IMR-90 (cell line): ENCODE measurements at regions not wholly inside any gene's neighbourhood (a gene's known extent, or its start where the extent isn't known, plus 50 kb on each side); places are given as distances from the start of the nearest gene placed in this dataset.

Experiments
- ATAC-seq: fragments of 200-7000 bp; cut with Tn5 transposase; 2 replicates; pipeline ENCODE4 v1.9.1; 2020; ENCODE audit warnings: low read depth, mild to moderate bottlenecking, moderate library complexity
- BruUV-seq: library from RNA; stranded (reverse); fragments of 400-500 nt; replicated peaks from 2 replicates; lab custom pipeline; 2021; lab: Mats Ljungman, UMichigan
- CTCF ChIA-PET: fragments of 300-600 bp; formaldehyde crosslinking; extraction: SDS; loops from one replicate; lab custom pipeline; 2021; ENCODE audit warnings: antibody characterized with exemption; lab: Yijun Ruan, JAX
- POLR2A ChIA-PET: fragments of 300-600 bp; sonication (Branson Sonifier 250); formaldehyde crosslinking; loops from one replicate; lab custom pipeline; 2022; ENCODE audit warnings: antibody characterized with exemption; ENCODE audit not compliant: unreplicated experiment; lab: Charles Lee
- DNase-seq: peaks from one replicate; pipeline ENCODE4 v3.0.0; 2013
- H2AFZ ChIP-seq: replicated peaks from 2 replicates; pipeline ENCODE3; 2013; ENCODE audit warnings: low read length, mild to moderate bottlenecking; ENCODE audit not compliant: poor library complexity
- H2AK5ac ChIP-seq: 2 replicates; pipeline ENCODE4 v1.6.1; 2013; ENCODE audit warnings: low read depth, low read length, inconsistent platforms
- H2AK9ac ChIP-seq: replicated peaks from 2 replicates; pipeline ENCODE3; 2013; ENCODE audit warnings: mild to moderate bottlenecking, low read depth, low read length, moderate library complexity; ENCODE audit not compliant: poor library complexity
- H2BK120ac ChIP-seq: 2 replicates; pipeline ENCODE4 v1.6.1; 2013; ENCODE audit warnings: low read depth, low read length, inconsistent platforms
- H2BK15ac ChIP-seq: 3 replicates; pipeline ENCODE4 v1.6.1; 2013; ENCODE audit warnings: low read depth, low read length, inconsistent platforms
- H2BK20ac ChIP-seq: 2 replicates; pipeline ENCODE4 v1.6.1; 2013; ENCODE audit warnings: low read depth, mild to moderate bottlenecking, inconsistent platforms, low read length, moderate library complexity
- H2BK5ac ChIP-seq: 2 replicates; pipeline ENCODE4 v1.6.1; 2013; ENCODE audit warnings: mild to moderate bottlenecking, low read depth, low read length, inconsistent platforms; ENCODE audit not compliant: poor library complexity, severe bottlenecking
- H3K14ac ChIP-seq: replicated peaks from 2 replicates; pipeline ENCODE4 v1.6.1; 2013; ENCODE audit warnings: low read depth, low read length, inconsistent platforms
- H3K18ac ChIP-seq: 2 replicates; pipeline ENCODE4 v1.6.1; 2013; ENCODE audit warnings: low read depth, low read length, control low read depth
- H3K23ac ChIP-seq: 2 replicates; pipeline ENCODE4 v1.6.1; 2013; ENCODE audit warnings: low read depth, low read length, inconsistent platforms
- H3K27ac ChIP-seq: 2 replicates; pipeline ENCODE4 v1.5.1; 2013; ENCODE audit warnings: mild to moderate bottlenecking, control low read depth, low read length; ENCODE audit not compliant: insufficient read depth
- H3K27me3 ChIP-seq: 2 replicates; pipeline ENCODE4 v1.6.1; 2013; ENCODE audit warnings: low read length; ENCODE audit not compliant: control insufficient read depth, insufficient read depth
- H3K36me3 ChIP-seq: 2 replicates; pipeline ENCODE4 v1.6.1; 2013; ENCODE audit warnings: low read length, mixed read lengths; ENCODE audit not compliant: control insufficient read depth, insufficient read depth
- H3K4ac ChIP-seq: 2 replicates; pipeline ENCODE4 v1.6.1; 2013; ENCODE audit warnings: low read depth, low read length, inconsistent platforms
- H3K4me1 ChIP-seq: 2 replicates; pipeline ENCODE4 v1.6.1; 2013; ENCODE audit warnings: low read length, mixed read lengths; ENCODE audit not compliant: control insufficient read depth, insufficient read depth
- H3K4me2 ChIP-seq: 2 replicates; pipeline ENCODE4 v1.6.1; 2013; ENCODE audit warnings: low read depth, mild to moderate bottlenecking, control low read depth, low read length, moderate library complexity
- H3K4me3 ChIP-seq: 2 replicates; pipeline ENCODE4 v1.5.1; 2013; ENCODE audit warnings: low read depth, mild to moderate bottlenecking, control low read depth, low read length, moderate library complexity; ENCODE audit not compliant: insufficient read depth
- H3K56ac ChIP-seq: 2 replicates; pipeline ENCODE4 v1.6.1; 2013; ENCODE audit warnings: low read length, inconsistent platforms; ENCODE audit not compliant: insufficient read depth; ENCODE audit errors: extremely low read depth
- H3K79me1 ChIP-seq, 2 experiments: 2 replicates each; pipeline ENCODE4 v1.6.1; 2013; ENCODE audit warnings: low read length in 2 of 2, inconsistent platforms in 1 of 2, low read depth in 1 of 2
- H3K9ac ChIP-seq: 2 replicates; pipeline ENCODE4 v1.6.1; 2013; ENCODE audit warnings: low read depth, low read length, control low read depth
- H3K9me1 ChIP-seq: 2 replicates; pipeline ENCODE4 v1.6.1; 2013; ENCODE audit warnings: low read length, inconsistent platforms; ENCODE audit not compliant: insufficient read depth
- H3K9me3 ChIP-seq: 2 replicates; pipeline ENCODE4 v1.6.1; 2013; ENCODE audit warnings: low read length; ENCODE audit not compliant: control insufficient read depth, insufficient read depth
- H4K20me1 ChIP-seq: 2 replicates; pipeline ENCODE4 v1.6.1; 2013; ENCODE audit warnings: low read length, inconsistent platforms; ENCODE audit not compliant: insufficient read depth
- H4K5ac ChIP-seq: 2 replicates; pipeline ENCODE4 v1.6.1; 2013; ENCODE audit warnings: mild to moderate bottlenecking, low read depth, low read length, control low read depth
- H4K8ac ChIP-seq, 2 experiments: 2 replicates each; pipeline ENCODE4 v1.6.1; 2013; ENCODE audit warnings: low read depth in 2 of 2, low read length in 2 of 2, control low read depth in 1 of 2, inconsistent platforms in 1 of 2
- H4K91ac ChIP-seq: 2 replicates; pipeline ENCODE4 v1.6.1; 2013; ENCODE audit warnings: low read depth, low read length, inconsistent platforms; ENCODE audit not compliant: insufficient read depth
- BHLHE40 ChIP-seq: fragments of 150-350 bp; IDR thresholded peaks from 2 replicates; pipeline ENCODE4 v1.6.1; 2016; ENCODE audit warnings: mild to moderate bottlenecking, low read depth, low read length
- CEBPB ChIP-seq: IDR thresholded peaks from 2 replicates; pipeline ENCODE4 v1.6.1; 2012; ENCODE audit warnings: low read depth, low read length, improper control_type of control experiment
- CHD1 ChIP-seq: IDR thresholded peaks from 2 replicates; pipeline ENCODE4 v1.6.1; 2012; ENCODE audit warnings: low read depth, low read length, improper control_type of control experiment
- CTCF ChIP-seq: conservative IDR thresholded peaks from 2 replicates; pipeline ENCODE4 v1.5.1; 2012; ENCODE audit warnings: mild to moderate bottlenecking, low read depth, low read length, improper control_type of control experiment
- ELK1 ChIP-seq: fragments of 150-350 bp; IDR thresholded peaks from 2 replicates; pipeline ENCODE4 v1.6.1; 2016; ENCODE audit warnings: low read depth, mild to moderate bottlenecking, low read length, moderate library complexity, borderline replicate concordance
- FOS ChIP-seq: fragments of 150-350 bp; IDR thresholded peaks from 2 replicates; pipeline ENCODE4 v1.6.1; 2016; ENCODE audit warnings: low read depth, low read length
- MAFK ChIP-seq: IDR thresholded peaks from 2 replicates; pipeline ENCODE4 v1.6.1; 2012; ENCODE audit warnings: low read depth, low read length, improper control_type of control experiment
- MAZ ChIP-seq: IDR thresholded peaks from 2 replicates; pipeline ENCODE4 v1.6.1; 2012; ENCODE audit warnings: low read depth, mild to moderate bottlenecking, low read length, improper control_type of control experiment, moderate library complexity, borderline replicate concordance
- MXI1 ChIP-seq: IDR thresholded peaks from 2 replicates; pipeline ENCODE4 v1.6.1; 2012; ENCODE audit warnings: low read depth, mild to moderate bottlenecking, low read length, moderate library complexity, borderline replicate concordance
- NFE2L2 ChIP-seq: fragments of 150-350 bp; IDR thresholded peaks from 2 replicates; pipeline ENCODE4 v1.6.1; 2016; ENCODE audit warnings: low read depth, mild to moderate bottlenecking, low read length
- POLR2A ChIP-seq: IDR thresholded peaks from 2 replicates; pipeline ENCODE4 v1.6.1; 2012; ENCODE audit warnings: mild to moderate bottlenecking, low read depth, low read length
- RAD21 ChIP-seq: IDR thresholded peaks from 2 replicates; pipeline ENCODE4 v1.6.1; 2012; ENCODE audit warnings: low read length, improper control_type of control experiment
- RCOR1 ChIP-seq: IDR thresholded peaks from 2 replicates; pipeline ENCODE4 v1.6.1; 2012; ENCODE audit warnings: mild to moderate bottlenecking, low read length, improper control_type of control experiment; ENCODE audit not compliant: insufficient replicate concordance
- RFX5 ChIP-seq: IDR thresholded peaks from 2 replicates; pipeline ENCODE4 v1.8.0; 2012; ENCODE audit warnings: low read depth, mild to moderate bottlenecking, low read length, moderate library complexity
- SMC3 ChIP-seq: fragments of 150-350 bp; IDR thresholded peaks from 2 replicates; pipeline ENCODE4 v1.6.1; 2016; ENCODE audit warnings: low read depth, mild to moderate bottlenecking, antibody characterized with exemption, low read length, moderate library complexity
- USF2 ChIP-seq: fragments of 150-350 bp; IDR thresholded peaks from 2 replicates; pipeline ENCODE4 v1.6.1; 2017; ENCODE audit warnings: mild to moderate bottlenecking, antibody characterized with exemption, low read length, low read depth
- WGBS, 2 experiments: methylation state at CpG; one replicate each; pipeline versions ENCODE4 v1.1.5 to v1.1.7; 2013; ENCODE audit warnings: missing lambda C conversion rate in 2 of 2; ENCODE audit not compliant: insufficient read length in 1 of 2; ENCODE audit errors: extremely low coverage in 2 of 2; 5-methylcytosine and 5-hydroxymethylcytosine counted together
- dilution Hi-C: fragments of 300-500 bp; cut with HindIII; formaldehyde crosslinking; loops from one replicate; pipeline ENCODE4 v1.14.3; 2018; ENCODE audit warnings: low sequenced_read_pairs; ENCODE audit not compliant: unreplicated experiment
- in situ Hi-C: fragments of 300-500 bp; cut with MboI; formaldehyde crosslinking; loops from 3 replicates; pipeline ENCODE4 v1.14.3; 2019; ENCODE audit warnings: low sequenced_read_pairs, inconsistent platforms, mixed read lengths
- intact Hi-C: fragments of 100-400 bp; cut with micrococcal nuclease; formaldehyde crosslinking; loops from 2 replicates; pipeline ENCODE4 v1.10.0; 2022

- Histone ChIP-seq H3K79me1 (no peaks in the 10 kb centered on the region), H2AK5ac (no peak overlapping the region), H3K27ac (no peak overlapping the region), H4K5ac (no peak overlapping the region), H3K4ac (no peak overlapping the region), H3K4me1 (no peaks in the 10 kb centered on the region), H3K9me1 (no peaks in the 10 kb centered on the region), H3K23ac (no peak overlapping the region), H2BK15ac (no peak overlapping the region), H2AFZ (no peak overlapping the region), H2AK9ac (no peak overlapping the region), H3K56ac (no peak overlapping the region), H3K36me3 (no peaks in the 10 kb centered on the region), H2BK20ac (no peak overlapping the region), H4K91ac (no peak overlapping the region), H3K18ac (no peak overlapping the region), H4K8ac (no peak overlapping the region), H3K14ac (no peak overlapping the region), H3K4me2 (no peak overlapping the region), H3K4me3 (no peak overlapping the region), H3K27me3 (no peaks in the 10 kb centered on the region), H4K20me1 (no peaks in the 10 kb centered on the region), H2BK120ac (no peak overlapping the region), H3K9me3 (peaks cover 38% of the 10 kb centered on the region), H3K9ac (no peak overlapping the region), H2BK5ac (no peak overlapping the region)
- in situ Hi-C loops: no loop called here
- dilution Hi-C loops: no loop called here
- intact Hi-C loops: no loop called here
- ChIA-PET POLR2A (no interaction called here), CTCF (no interaction called here)
- TF ChIP-seq ELK1 (no peak), MAFK (no peak), SMC3 (no peak), RCOR1 (no peak), USF2 (no peak), BHLHE40 (no peak), NFE2L2 (no peak), RAD21 (no peak), MAZ (no peak), CTCF (no peak), RFX5 (no peak), MXI1 (no peak), POLR2A (no peak), FOS (no peak), CEBPB (no peak), CHD1 (no peak)
- WGBS, 2 experiments: 47% methylated on average over 5 of the region's 7 CpGs; no CpG with 5 or more reads in 1 of the 2 experiments
- ATAC-seq: no peak
- DNase-seq: no peak
- no TSS peak for BruUV-seq
Measured at GRCh38 chr2:428591-428990, 140.7 kb upstream of the ALKAL2 start.
